Ovary (tissue), 3 donors: ENCODE measurements at regions not wholly inside any gene's neighbourhood (a gene's known extent, or its start where the extent isn't known, plus 50 kb on each side); places are given as distances from the start of the nearest gene placed in this dataset.

Experiments
- EP300 ChIP-seq: sonication (generic); formaldehyde crosslinking; IDR thresholded peaks from one replicate; pipeline ENCODE4 v1.6.1; 2017; ENCODE audit warnings: antibody characterized with exemption
- POLR2A ChIP-seq: fragments of 450-650 bp; IDR thresholded peaks from one replicate; pipeline ENCODE4 v1.6.1; 2017; ENCODE audit warnings: antibody characterized with exemption, mild to moderate bottlenecking, moderate library complexity
- TF ChIP-seq, protein P1 (sequence below), 3 donors: fragments of 450-650 bp in 2 of 3; fragments of 200-600 bp in 1 of 3; IDR thresholded peaks; one replicate each; pipeline versions ENCODE4 v1.5.1 to v1.8.0; 2016 to 2022; ENCODE audit warnings: antibody characterized with exemption in 3 of 3, mild to moderate bottlenecking in 1 of 3
- donor health status: DM: no; HTN: no; CAD: no.

DNA sequence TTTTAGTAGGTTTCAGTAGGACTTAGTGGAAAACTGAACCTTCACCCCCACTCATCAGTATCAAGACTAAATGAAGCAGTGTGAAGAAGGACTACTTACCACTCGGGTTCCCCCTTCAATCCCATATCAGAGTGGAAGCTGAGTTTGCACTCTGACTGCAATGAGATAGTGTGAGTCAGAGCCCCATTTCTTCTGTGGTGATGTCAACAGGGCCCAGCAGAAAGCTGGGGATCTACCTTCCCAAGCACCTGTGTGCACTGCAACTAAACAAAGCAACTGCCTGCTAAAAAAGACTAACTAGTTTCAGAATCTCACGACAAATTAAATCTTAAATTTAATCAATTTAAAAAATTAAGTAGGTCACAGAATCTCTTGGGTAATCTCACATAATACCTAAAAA lies 1837.0 kb upstream of the PCDH7 start:
- TF ChIP-seq, protein P1, sequence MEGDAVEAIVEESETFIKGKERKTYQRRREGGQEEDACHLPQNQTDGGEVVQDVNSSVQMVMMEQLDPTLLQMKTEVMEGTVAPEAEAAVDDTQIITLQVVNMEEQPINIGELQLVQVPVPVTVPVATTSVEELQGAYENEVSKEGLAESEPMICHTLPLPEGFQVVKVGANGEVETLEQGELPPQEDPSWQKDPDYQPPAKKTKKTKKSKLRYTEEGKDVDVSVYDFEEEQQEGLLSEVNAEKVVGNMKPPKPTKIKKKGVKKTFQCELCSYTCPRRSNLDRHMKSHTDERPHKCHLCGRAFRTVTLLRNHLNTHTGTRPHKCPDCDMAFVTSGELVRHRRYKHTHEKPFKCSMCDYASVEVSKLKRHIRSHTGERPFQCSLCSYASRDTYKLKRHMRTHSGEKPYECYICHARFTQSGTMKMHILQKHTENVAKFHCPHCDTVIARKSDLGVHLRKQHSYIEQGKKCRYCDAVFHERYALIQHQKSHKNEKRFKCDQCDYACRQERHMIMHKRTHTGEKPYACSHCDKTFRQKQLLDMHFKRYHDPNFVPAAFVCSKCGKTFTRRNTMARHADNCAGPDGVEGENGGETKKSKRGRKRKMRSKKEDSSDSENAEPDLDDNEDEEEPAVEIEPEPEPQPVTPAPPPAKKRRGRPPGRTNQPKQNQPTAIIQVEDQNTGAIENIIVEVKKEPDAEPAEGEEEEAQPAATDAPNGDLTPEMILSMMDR (IDR thresholded peaks at IDR 0.05) = no peak
- TF ChIP-seq POLR2A (no peak), EP300 (no peak)
